HG02678 (cell line): ENCODE measurements at regions not wholly inside any gene's neighbourhood (a gene's known extent, or its start where the extent isn't known, plus 50 kb on each side); places are given as distances from the start of the nearest gene placed in this dataset.

Experiments
- ATAC-seq: cut with Tn5 transposase; IDR thresholded peaks from one replicate; pipeline ENCODE4 v1.9.1; 2021; ENCODE audit warnings: mild to moderate bottlenecking, moderate library complexity; ENCODE audit not compliant: unreplicated experiment

DNA sequence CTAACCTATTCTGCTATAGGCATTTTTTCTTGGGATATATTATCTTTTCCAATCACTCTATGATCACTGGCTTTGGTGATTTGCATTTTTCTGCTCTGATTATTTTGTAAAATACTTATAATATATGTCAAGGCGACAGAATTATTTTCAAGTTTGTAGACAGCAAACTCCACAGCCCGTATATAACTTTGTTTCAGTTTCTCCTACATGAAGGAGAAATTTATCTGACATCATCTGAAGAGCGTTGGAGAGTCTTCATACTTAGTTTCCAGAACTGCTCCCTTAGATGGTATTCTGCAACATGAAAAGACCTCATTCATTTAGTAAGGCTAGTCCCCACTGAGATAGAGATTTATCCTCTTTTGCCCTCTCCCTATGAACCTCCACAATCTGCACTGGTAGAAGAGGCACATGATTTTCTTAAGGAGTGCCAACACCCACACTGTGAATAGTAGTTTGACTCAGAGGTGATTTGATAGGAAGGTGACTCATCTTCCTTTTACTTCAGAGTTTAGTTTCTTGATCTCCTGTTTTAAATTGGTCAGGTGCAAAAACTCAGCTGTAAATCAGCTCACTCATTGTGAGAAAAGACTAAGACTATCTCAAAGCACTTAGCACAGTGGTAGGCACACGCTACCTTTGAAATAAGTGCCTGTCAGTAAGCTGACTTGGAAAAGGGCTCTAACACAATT lies 1848.6 kb upstream of the CELF4 start:
- ATAC-seq: no peak

DNA sequence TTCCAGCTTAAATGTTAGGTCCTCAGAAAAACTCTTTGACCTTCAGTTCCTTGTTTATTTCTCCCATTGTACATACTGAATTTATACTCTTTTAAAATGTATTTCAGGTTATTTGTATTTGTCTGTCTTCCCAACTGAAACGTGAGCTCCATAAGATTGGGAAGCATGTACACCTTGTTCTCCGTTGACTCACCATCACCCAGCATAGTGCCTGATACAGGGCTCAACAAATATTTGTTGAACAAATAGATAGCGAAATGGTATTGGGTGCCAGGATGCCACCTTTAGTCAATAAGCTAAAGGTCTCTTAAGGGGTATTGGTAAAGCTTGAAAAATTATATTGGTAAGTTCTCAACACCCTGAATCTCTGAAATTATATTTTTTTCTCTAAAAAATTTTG lies 1841.3 kb upstream of the CELF4 start:
- no peak for ATAC-seq

DNA sequence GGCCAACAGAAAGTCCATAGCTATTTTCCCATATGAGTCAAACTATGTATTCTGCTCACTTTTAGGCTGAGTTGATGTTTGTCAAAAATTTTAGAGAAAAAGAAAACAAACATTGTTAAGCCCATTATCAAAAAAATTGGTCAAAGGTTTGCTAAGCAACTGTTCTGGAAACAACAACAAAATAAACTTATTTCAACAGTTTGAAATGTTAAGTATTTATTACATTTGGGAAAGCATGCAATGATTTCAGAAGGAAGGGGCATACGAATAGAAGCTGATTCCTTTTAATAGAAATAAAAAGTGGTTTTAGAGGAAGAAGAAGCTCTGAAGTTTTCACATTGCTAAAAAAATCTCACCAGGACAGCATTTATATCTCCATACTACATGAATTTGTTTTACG lies 1837.5 kb upstream of the CELF4 start:
- ATAC-seq: no peak

- no peak for ATAC-seq
Measured at GRCh38 chr18:39399662-39400061, 1834.1 kb upstream of the CELF4 start.

GRCh38 chr18:39396168-39396567 lies 1830.6 kb upstream of the CELF4 start:
- no peak for ATAC-seq

GRCh38 chr18:39389800-39390379 lies 1824.3 kb upstream of the CELF4 start:
- no peak for ATAC-seq

- no peak for ATAC-seq
Measured at GRCh38 chr18:39380866-39381265, 1815.3 kb upstream of the CELF4 start.

- ATAC-seq: no peak
Measured at GRCh38 chr18:39380186-39380725, 1814.7 kb upstream of the CELF4 start.

DNA sequence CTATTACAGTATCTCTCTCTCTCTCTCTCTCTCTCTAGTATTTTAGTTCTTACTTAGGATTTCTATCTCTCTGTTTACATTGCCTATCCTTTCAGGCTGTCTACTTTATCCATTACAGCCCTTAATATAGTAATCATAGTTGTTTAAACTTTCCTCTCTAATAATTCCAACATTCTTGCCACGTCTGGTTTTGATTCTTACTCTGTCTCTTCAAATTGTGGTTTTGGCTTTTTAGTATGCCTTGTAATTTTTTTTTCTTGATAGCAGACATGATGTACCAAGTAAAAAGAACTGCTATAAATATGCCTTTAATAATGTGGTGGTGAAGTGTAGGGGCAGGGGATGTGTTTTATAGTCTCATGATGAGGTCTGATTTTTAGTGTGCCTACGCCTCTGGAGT lies 1809.5 kb upstream of the CELF4 start:
- ATAC-seq: no peak

GRCh38 chr18:39371996-39372395 lies 1806.4 kb upstream of the CELF4 start:
- no peak for ATAC-seq

DNA sequence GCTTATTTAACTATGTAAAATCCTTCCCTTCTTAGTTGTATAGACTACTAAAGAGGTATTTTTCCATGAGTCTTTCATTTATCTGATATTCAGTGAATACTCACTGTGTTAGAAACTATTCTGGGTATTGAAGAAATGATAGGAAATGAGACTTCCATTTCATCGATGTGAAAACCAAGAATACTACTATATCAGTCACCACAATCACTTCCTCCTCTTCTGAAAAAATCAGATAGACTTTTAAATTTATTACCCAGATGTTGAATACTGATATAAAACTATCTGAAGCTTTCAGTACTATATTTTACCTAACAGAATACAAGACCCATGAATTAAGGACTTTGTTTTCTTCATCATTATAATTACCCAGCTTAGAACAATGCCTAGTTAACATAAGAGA lies 1801.1 kb upstream of the CELF4 start:
- no peak for ATAC-seq

DNA sequence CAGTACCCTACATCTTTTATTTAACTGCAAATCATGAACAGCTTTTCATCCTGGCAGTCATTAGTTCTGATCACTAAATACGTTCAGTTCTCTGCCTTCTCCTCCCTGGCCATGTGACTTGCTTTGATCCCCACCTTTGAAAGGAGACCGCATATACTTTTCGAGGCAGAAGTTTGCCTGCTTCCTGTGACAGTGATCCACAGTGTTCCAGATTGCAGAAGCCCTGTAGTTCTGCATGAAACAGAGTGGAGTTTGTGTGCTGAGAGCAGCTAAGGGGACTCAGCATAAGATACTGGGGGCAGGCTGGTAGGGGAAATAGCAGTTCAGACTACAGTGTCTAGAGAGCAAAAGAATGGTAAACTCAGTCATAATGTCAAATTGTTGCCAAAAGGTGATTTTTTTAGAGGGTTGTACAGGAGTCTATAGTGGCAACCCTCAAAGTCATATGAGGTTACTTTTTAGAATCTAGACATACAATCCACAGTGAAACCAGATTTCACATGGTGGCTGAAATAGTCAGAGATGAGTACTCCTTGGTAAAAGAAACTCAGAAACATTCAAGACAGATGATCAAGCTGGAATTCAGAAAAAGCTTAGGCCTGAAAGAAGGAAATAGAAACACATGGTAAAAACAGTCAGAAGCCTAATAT lies 1800.4 kb upstream of the CELF4 start:
- ATAC-seq: no peak

- no peak for ATAC-seq
Measured at GRCh38 chr18:39360072-39360471, 1794.5 kb upstream of the CELF4 start.

- no peak for ATAC-seq
Measured at GRCh38 chr18:39359636-39360035, 1794.0 kb upstream of the CELF4 start.

GRCh38 chr18:39350945-39351344 lies 1785.3 kb upstream of the CELF4 start:
- ATAC-seq: no peak

DNA sequence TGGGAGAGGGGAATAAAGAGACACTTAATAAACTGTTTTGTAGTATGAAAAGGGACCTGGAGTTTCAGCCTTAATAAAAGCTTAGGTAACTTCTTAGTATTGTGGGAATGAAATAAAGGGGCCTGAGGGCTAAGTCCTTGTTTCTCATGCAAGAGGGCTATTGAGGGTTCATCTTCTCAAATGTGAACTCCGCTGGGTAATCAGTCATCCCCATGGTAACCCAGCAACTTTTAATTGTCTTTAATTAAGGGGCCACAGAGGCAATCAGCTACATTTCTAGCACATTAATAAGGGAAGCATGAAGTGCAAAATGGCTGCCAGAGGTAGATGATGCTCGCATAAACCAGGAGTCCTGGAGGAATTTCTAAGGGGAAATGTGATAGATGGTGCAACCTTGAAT lies 1784.2 kb upstream of the CELF4 start:
- ATAC-seq: no peak

DNA sequence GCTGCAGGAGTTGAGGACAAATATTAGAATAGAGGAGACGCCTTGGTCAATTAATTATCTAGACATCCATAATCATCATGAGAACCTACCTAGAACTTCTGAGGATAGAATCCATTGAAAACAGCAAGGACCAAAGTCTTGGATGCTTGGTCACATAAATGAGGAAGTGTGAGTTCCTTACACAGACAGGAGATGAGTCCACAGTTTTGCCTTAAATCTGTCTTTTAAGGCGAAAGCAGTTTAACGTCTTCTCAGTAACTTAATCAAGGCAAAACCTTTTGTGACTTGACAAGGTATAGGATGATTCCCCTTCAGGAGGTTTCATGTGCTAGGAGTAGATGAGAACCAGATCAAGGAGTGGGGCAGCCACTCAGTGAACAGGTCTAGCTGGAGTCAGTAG lies 1783.2 kb upstream of the CELF4 start:
- no peak for ATAC-seq

- ATAC-seq: no peak
Measured at GRCh38 chr18:39347701-39348100, 1782.1 kb upstream of the CELF4 start.

GRCh38 chr18:39346916-39347315 lies 1781.3 kb upstream of the CELF4 start:
- no peak for ATAC-seq

GRCh38 chr18:39345321-39345720 lies 1779.7 kb upstream of the CELF4 start:
- ATAC-seq: no peak

- no peak for ATAC-seq
Measured at GRCh38 chr18:39344487-39344886, 1778.9 kb upstream of the CELF4 start.

DNA sequence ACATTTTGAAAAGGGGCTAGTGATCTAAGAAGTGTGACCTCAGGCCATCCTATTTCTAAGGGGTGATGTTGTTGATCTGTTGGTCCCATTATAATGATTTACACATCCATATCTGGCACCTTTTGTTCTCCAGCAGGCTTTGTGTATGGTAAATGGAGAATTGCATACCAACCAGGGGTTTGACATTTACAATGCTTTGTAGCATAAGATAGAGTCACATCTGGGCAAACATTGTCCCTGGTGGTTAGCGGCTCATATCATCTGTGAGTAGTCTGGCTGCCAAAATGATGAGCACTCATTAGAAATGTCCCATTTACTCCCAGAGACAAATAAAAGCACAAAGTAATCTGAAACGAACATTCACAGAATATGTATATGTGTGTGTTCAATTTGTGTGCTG lies 1775.5 kb upstream of the CELF4 start:
- no peak for ATAC-seq
